HFF-Myc (cell line): ENCODE measurements at regions not wholly inside any gene's neighbourhood (a gene's known extent, or its start where the extent isn't known, plus 50 kb on each side); places are given as distances from the start of the nearest gene placed in this dataset.

Experiments used
- DNase-seq: peaks from one replicate; pipeline ENCODE4 v3.0.0-alpha.2; 2011; ENCODE audit warnings: low read depth; ENCODE audit errors: extremely low read depth
- H3K4me3 ChIP-seq: replicated peaks from 2 replicates; pipeline ENCODE4 v1.5.1; 2011; ENCODE audit warnings: low read depth, mild to moderate bottlenecking, control low read depth, low read length
- CTCF ChIP-seq: IDR thresholded peaks from 2 replicates; pipeline ENCODE4 v1.5.1; 2012; ENCODE audit warnings: mild to moderate bottlenecking, low read depth, low read length, control low read depth; ENCODE audit errors: missing control alignments

GRCh38 chr6:18335948-18336347, 51.2 kb upstream of the RNF144B start:
- DNase-seq = no peak
- H3K4me3 ChIP-seq = no peak overlapping the region
- no peak for TF ChIP-seq CTCF

GRCh38 chr6:18334251-18334650, 52.9 kb upstream of the RNF144B start:
- TF ChIP-seq CTCF = no peak
- no peak overlapping the region for H3K4me3 ChIP-seq
- DNase-seq = no peak

GRCh38 chr6:18330548-18331081, 56.5 kb upstream of the RNF144B start:
- DNase-seq = no peak

GRCh38 chr6:18329776-18330175, 57.4 kb upstream of the RNF144B start:
- no peak overlapping the region for H3K4me3 ChIP-seq
- TF ChIP-seq CTCF = no peak
- DNase-seq = no peak

More at GRCh38 chr6:18330548-18331081, 56.5 kb upstream of the RNF144B start:
- H3K4me3 ChIP-seq = no peak overlapping the region
- TF ChIP-seq CTCF = no peak

GRCh38 chr6:18328540-18328939, 58.6 kb upstream of the RNF144B start:
- no peak for DNase-seq
- H3K4me3 ChIP-seq = no peak overlapping the region
- no peak for TF ChIP-seq CTCF

GRCh38 chr6:18328070-18328469, 59.1 kb upstream of the RNF144B start:
- DNase-seq = no peak
- H3K4me3 ChIP-seq = no peak overlapping the region
- TF ChIP-seq CTCF = no peak

- no peak for DNase-seq
- no peak for TF ChIP-seq CTCF
- no peak overlapping the region for H3K4me3 ChIP-seq
These were observed 59.5 kb upstream of the RNF144B start for GRCh38 chr6:18327626-18328025.
